ENCODE measurements at regions not wholly inside any gene's neighbourhood (a gene's known extent, or its start where the extent isn't known, plus 50 kb on each side); places are given as distances from the start of the nearest gene placed in this dataset.

GRCh38 chr11:79535606-79536005 lies 94.8 kb upstream of the TENM4 start (continued):
- TF ChIP-seq, protein P1, sequence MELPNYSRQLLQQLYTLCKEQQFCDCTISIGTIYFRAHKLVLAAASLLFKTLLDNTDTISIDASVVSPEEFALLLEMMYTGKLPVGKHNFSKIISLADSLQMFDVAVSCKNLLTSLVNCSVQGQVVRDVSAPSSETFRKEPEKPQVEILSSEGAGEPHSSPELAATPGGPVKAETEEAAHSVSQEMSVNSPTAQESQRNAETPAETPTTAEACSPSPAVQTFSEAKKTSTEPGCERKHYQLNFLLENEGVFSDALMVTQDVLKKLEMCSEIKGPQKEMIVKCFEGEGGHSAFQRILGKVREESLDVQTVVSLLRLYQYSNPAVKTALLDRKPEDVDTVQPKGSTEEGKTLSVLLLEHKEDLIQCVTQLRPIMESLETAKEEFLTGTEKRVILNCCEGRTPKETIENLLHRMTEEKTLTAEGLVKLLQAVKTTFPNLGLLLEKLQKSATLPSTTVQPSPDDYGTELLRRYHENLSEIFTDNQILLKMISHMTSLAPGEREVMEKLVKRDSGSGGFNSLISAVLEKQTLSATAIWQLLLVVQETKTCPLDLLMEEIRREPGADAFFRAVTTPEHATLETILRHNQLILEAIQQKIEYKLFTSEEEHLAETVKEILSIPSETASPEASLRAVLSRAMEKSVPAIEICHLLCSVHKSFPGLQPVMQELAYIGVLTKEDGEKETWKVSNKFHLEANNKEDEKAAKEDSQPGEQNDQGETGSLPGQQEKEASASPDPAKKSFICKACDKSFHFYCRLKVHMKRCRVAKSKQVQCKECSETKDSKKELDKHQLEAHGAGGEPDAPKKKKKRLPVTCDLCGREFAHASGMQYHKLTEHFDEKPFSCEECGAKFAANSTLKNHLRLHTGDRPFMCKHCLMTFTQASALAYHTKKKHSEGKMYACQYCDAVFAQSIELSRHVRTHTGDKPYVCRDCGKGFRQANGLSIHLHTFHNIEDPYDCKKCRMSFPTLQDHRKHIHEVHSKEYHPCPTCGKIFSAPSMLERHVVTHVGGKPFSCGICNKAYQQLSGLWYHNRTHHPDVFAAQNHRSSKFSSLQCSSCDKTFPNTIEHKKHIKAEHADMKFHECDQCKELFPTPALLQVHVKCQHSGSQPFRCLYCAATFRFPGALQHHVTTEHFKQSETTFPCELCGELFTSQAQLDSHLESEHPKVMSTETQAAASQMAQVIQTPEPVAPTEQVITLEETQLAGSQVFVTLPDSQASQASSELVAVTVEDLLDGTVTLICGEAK (IDR thresholded peaks at IDR 0.05; ENCODE audit: borderline replicate concordance) = no peak
- no peak for TF ChIP-seq CREB1 (IDR thresholded peaks at IDR 0.05; ENCODE audit: low read depth)
- no peak for TF ChIP-seq ZNF207 (IDR thresholded peaks at IDR 0.05; ENCODE audit: borderline replicate concordance)
- TF ChIP-seq, protein P2, sequence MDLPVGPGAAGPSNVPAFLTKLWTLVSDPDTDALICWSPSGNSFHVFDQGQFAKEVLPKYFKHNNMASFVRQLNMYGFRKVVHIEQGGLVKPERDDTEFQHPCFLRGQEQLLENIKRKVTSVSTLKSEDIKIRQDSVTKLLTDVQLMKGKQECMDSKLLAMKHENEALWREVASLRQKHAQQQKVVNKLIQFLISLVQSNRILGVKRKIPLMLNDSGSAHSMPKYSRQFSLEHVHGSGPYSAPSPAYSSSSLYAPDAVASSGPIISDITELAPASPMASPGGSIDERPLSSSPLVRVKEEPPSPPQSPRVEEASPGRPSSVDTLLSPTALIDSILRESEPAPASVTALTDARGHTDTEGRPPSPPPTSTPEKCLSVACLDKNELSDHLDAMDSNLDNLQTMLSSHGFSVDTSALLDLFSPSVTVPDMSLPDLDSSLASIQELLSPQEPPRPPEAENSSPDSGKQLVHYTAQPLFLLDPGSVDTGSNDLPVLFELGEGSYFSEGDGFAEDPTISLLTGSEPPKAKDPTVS (IDR thresholded peaks at IDR 0.05; ENCODE audit: low read depth, low read length) = no peak
- no peak for TF ChIP-seq PAX5 (IDR thresholded peaks at IDR 0.05; ENCODE audit: borderline replicate concordance, low read depth, low read length)
- TF ChIP-seq, protein P3, sequence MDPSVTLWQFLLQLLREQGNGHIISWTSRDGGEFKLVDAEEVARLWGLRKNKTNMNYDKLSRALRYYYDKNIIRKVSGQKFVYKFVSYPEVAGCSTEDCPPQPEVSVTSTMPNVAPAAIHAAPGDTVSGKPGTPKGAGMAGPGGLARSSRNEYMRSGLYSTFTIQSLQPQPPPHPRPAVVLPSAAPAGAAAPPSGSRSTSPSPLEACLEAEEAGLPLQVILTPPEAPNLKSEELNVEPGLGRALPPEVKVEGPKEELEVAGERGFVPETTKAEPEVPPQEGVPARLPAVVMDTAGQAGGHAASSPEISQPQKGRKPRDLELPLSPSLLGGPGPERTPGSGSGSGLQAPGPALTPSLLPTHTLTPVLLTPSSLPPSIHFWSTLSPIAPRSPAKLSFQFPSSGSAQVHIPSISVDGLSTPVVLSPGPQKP (IDR thresholded peaks at IDR 0.05; ENCODE audit: low read depth, low read length) = no peak
- TF ChIP-seq, protein P4, sequence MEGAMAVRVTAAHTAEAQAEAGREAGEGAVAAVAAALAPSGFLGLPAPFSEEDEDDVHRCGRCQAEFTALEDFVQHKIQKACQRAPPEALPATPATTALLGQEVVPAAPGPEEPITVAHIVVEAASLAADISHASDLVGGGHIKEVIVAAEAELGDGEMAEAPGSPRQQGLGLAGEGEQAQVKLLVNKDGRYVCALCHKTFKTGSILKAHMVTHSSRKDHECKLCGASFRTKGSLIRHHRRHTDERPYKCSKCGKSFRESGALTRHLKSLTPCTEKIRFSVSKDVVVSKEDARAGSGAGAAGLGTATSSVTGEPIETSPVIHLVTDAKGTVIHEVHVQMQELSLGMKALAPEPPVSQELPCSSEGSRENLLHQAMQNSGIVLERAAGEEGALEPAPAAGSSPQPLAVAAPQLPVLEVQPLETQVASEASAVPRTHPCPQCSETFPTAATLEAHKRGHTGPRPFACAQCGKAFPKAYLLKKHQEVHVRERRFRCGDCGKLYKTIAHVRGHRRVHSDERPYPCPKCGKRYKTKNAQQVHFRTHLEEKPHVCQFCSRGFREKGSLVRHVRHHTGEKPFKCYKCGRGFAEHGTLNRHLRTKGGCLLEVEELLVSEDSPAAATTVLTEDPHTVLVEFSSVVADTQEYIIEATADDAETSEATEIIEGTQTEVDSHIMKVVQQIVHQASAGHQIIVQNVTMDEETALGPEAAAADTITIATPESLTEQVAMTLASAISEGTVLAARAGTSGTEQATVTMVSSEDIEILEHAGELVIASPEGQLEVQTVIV (IDR thresholded peaks at IDR 0.05; ENCODE audit: borderline replicate concordance, partially characterized antibody) = no peak
